GM19372 (cell line): ENCODE measurements at regions not wholly inside any gene's neighbourhood (a gene's known extent, or its start where the extent isn't known, plus 50 kb on each side); places are given as distances from the start of the nearest gene placed in this dataset.

Experiments
- ATAC-seq: cut with Tn5 transposase; IDR thresholded peaks from one replicate; pipeline ENCODE4 v1.9.1; 2021; ENCODE audit warnings: mild to moderate bottlenecking, low read depth, moderate library complexity; ENCODE audit not compliant: unreplicated experiment

GRCh38 chr19:31553112-31553845 is 204.0 kb upstream of the TSHZ3 start:
- ATAC-seq = no peak

- no peak for ATAC-seq
Measured at GRCh38 chr19:31553846-31554215, 204.6 kb upstream of the TSHZ3 start.

DNA sequence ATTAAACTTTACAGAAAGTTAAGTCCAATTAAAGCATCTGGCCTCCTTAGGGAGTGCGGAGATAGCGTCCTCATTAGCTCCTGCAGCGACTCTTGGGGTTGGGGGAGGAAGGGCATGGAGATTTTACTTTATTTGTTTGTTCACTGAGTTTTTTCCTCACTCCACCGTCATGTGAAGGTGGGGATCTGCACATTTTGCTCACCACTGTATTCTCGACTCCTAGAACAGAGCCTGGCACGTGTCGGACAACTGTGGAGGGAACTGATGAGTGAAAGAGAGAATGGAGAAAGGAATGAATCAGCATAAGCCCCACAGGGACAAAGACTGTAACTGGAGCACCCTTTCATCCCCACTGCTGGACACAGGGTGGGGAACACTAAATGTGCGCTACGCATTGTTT is 205.1 kb upstream of the TSHZ3 start:
- ATAC-seq = no peak

DNA sequence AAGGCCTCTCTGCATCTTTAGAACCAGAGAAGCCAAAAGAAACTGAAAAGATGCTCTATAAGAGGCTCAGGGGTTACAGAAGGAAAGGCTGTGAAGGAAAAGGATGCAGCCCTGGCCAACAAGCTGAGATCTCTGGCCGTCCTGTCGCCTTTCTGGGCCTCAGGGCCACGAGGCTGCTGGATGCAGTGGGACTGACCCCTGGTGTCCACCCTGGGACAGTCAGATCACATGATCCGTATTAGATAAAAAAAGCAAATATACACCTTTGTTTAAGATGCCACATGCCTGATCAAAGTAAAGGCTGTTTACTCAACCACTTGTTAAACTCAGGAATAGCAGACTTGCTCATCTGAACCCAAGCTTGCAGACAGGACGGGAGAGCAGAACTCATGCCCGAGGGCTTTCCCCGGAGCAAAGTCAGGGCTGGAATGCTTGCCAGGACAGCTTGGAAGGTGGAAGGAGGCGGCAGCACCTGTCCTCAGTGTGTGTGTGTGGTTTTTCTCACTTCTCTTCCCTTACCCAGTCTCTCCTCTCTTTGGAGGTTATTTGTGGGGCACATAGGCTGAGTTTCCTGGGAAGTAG is 206.5 kb upstream of the TSHZ3 start:
- no peak for ATAC-seq

- no peak for ATAC-seq
Measured at GRCh38 chr19:31559494-31559893, 210.3 kb upstream of the TSHZ3 start.

GRCh38 chr19:31560086-31561060 is 211.1 kb upstream of the TSHZ3 start:
- no peak for ATAC-seq

GRCh38 chr19:31562966-31563612 is 213.9 kb upstream of the TSHZ3 start:
- ATAC-seq = no peak

DNA sequence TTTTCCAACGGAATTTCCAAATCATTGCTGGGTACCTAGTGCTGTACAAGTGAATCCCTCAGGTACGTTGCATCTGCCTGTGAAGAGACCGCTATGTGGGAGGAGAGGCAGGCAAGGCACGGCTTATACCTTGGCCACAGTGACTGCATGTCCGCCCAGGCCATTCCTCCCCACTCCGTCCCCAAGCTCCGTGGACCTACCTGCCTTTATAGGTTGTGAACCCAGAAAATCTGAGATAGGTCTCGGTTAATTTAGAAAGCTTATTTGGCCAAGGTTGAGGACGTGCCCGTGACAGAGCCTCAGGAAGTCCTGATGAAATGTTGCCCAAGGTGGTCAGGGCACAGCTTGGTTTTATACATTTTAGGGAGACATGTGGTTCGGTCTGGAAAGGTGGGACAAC is 218.5 kb upstream of the TSHZ3 start:
- ATAC-seq = no peak

DNA sequence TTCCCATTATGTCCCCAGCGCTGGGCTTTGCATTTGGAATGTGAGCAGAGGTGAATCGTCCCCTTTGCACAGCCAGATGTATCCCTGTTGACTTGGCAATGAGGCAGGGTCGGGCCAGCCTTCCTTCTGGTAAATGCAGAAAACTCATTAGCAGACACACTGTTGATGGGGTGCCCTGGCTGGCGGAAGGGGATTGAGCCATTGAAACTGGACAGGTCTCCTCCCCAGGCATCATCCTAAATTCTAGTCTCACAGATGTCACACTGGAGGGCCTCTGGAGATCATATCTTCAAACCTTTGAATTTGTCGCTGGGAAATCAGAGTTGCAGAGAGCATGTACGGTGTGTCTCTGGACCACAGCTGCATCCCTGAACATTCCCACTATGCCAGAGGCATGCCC is 219.5 kb upstream of the TSHZ3 start:
- no peak for ATAC-seq

DNA sequence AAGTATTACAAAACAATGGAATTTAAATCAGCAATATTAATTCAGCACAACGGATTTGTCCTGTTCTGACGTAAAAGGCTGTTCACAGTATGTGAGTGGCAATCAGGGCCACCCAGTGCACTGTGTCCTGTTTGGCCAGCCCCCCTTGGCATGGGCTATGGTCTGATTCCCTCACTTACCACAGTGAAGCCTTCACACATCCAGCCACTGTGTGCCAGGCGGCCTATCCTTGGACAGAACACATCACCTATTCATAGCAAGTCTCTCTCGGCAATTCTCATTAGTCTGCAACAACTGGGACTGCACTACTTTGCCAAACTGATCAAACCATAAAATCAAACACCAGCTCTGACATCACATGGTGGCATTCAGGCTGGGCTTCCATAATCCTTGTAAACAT is 221.5 kb upstream of the TSHZ3 start:
- no peak for ATAC-seq

- ATAC-seq = no peak
Measured at GRCh38 chr19:31572102-31572975, 223.1 kb upstream of the TSHZ3 start.

DNA sequence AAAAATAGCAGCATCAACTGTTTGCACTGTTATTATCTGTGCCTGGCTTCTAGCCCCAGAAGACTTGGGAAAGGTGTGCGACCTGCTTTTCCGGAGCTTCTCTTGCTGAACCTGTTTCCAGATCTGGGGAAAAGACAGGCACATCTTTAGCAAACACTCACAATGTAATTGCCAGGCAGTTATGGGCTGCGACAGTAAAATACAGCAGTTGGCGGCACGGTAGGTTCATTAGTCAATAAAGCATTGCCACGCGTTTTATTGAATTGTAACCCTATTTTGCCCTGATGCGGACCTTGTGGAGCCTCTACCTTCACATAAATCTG is 223.7 kb upstream of the TSHZ3 start:
- ATAC-seq = no peak

DNA sequence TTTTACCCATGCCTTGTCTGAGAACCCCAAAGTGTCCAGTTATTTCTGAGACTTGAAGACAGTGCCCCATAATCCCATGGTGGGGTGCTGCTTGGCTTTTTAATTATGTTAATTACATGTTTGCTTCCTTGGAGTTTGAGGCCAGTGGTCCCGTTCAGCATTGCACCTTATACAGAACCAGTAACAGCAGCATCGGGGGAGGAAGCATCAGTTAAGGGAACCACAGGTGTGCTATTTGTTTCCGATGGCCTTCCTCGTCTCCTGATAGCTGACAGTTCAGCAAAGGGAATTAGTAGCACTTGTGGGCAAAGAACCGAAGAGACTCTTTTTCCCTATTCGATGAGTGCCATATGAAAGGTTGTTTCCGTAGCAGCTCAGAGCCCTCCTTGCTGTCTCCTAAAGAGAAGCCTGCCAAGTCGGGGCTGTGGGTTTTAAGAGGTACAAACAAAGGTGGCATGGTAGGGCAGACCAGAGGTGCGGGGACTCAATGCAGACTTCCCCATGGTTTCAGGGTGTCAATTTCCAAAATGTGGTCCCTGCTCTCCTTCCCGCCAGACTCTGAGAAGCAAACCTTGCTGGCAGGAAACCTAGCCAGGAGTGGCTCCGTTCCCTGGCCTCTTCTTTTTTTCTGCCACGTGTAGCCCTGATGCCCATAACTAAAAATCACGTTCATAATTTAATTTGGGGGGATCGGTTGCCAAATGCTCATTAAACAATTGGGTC is 225.2 kb upstream of the TSHZ3 start:
- no peak for ATAC-seq

GRCh38 chr19:31575846-31576335 is 226.7 kb upstream of the TSHZ3 start:
- no peak for ATAC-seq

GRCh38 chr19:31578326-31578725 is 229.1 kb upstream of the TSHZ3 start:
- ATAC-seq = no peak

GRCh38 chr19:31583148-31583547 is 233.9 kb upstream of the TSHZ3 start:
- no peak for ATAC-seq

DNA sequence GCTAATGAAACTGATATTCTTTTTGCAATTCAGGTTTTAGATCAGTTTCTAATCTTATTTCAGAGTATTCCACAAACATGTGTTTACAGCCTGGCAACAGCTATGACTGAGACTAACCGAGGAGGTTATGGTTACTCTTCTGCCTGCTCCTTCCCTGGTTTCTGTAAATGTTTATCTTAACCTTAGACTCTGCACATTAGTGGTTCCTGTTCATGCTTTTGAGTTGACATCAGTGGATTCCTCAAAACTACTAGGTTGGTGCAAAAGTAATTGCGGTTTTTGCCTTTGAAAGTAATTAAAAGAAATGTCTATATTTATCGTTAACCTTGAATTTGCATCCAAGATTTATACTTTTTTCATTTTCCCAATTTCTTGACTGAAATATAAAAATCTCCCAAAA is 237.0 kb upstream of the TSHZ3 start:
- ATAC-seq = no peak

- ATAC-seq = no peak
Measured at GRCh38 chr19:31589109-31589508, 239.9 kb upstream of the TSHZ3 start.

- ATAC-seq = no peak
Measured at GRCh38 chr19:31591258-31591657, 242.0 kb upstream of the TSHZ3 start.
